Prostate gland (tissue), 2 donors: ENCODE measurements at regions not wholly inside any gene's neighbourhood (a gene's known extent, or its start where the extent isn't known, plus 50 kb on each side); places are given as distances from the start of the nearest gene placed in this dataset.

Experiments used
- POLR2A ChIP-seq: fragments of 450-650 bp; IDR thresholded peaks from one replicate; pipeline ENCODE4 v1.6.1; 2016; ENCODE audit warnings: antibody characterized with exemption, mild to moderate bottlenecking
- TF ChIP-seq, protein P1 (sequence below), 4 experiments: fragments of 200-600 bp in 2 of 4; fragments of 450-650 bp in 2 of 4; sonication (generic) in 2 of 4; IDR thresholded peaks; 1 replicate in 3 of 4; 2 replicates in 1 of 4; pipeline ENCODE4 v1.5.1; 2016 to 2019; ENCODE audit warnings: antibody characterized with exemption in 4 of 4, mild to moderate bottlenecking in 2 of 4, moderate library complexity in 2 of 4

DNA sequence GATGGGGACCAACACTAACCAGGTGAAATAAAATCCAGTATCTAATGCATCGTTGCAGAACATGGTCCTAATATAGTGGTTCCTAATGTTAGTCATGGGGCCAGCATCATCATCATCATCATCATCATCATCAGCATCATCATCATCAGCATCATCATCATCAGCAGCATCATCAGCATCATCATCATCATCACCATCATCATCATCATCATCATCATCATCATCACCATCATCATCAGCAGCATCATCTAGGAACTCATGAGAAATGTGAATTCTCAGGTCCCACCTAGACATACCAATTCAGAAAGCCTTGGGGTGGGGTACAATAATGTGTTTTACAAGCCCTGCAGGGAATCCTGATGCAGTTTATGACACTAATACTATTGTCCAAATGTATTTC, 179.4 kb upstream of the LRRN1 start:
- TF ChIP-seq, protein P1, sequence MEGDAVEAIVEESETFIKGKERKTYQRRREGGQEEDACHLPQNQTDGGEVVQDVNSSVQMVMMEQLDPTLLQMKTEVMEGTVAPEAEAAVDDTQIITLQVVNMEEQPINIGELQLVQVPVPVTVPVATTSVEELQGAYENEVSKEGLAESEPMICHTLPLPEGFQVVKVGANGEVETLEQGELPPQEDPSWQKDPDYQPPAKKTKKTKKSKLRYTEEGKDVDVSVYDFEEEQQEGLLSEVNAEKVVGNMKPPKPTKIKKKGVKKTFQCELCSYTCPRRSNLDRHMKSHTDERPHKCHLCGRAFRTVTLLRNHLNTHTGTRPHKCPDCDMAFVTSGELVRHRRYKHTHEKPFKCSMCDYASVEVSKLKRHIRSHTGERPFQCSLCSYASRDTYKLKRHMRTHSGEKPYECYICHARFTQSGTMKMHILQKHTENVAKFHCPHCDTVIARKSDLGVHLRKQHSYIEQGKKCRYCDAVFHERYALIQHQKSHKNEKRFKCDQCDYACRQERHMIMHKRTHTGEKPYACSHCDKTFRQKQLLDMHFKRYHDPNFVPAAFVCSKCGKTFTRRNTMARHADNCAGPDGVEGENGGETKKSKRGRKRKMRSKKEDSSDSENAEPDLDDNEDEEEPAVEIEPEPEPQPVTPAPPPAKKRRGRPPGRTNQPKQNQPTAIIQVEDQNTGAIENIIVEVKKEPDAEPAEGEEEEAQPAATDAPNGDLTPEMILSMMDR (IDR thresholded peaks at IDR 0.05) = no peak
- TF ChIP-seq POLR2A = no peak
